ENCODE measurements at regions not wholly inside any gene's neighbourhood (a gene's known extent, or its start where the extent isn't known, plus 50 kb on each side); places are given as distances from the start of the nearest gene placed in this dataset.

- DNase-seq, result no peak
- no peaks in the 10 kb centered on the region for H3K9me3 ChIP-seq
- H3K27me3 ChIP-seq (replicated peaks; ENCODE audit: control insufficient read depth, insufficient read depth, low read length), result no peaks in the 10 kb centered on the region
- no TSS peak for BruUV-seq (replicated peaks)
- no peaks in the 10 kb centered on the region for H3K4me1 Mint-ChIP-seq (ENCODE audit: low read depth, unreplicated experiment)
- H3K27ac Mint-ChIP-seq (ENCODE audit: unreplicated experiment), result no peak overlapping the region
- POLR2A ChIA-PET, result no interaction called here
- no peaks in the 10 kb centered on the region for H3K36me3 Mint-ChIP-seq (ENCODE audit: insufficient read depth, unreplicated experiment)
- CTCF ChIA-PET, result no interaction called here
- no peaks in the 10 kb centered on the region for H3K9me3 Mint-ChIP-seq (ENCODE audit: unreplicated experiment)
- H3K4me1 ChIP-seq, result 0 out of 2 replicates have a peak, but pooled peaks cover 8% of the 10 kb centered on the region
- TF ChIP-seq CTCF (IDR thresholded peaks at IDR 0.05; ENCODE audit: insufficient read depth in 1 of 2, low read depth in 1 of 2, low read length in 1 of 2, severe bottlenecking in 1 of 2, unreplicated experiment in 1 of 2), result no peak
- H3K27me3 Mint-ChIP-seq (ENCODE audit: insufficient read depth, unreplicated experiment), result no peaks in the 10 kb centered on the region
- H3K36me3 ChIP-seq (ENCODE audit: control insufficient read depth, insufficient read depth, low read length), result no peaks in the 10 kb centered on the region
- no peak overlapping the region for H3K4me3 ChIP-seq (ENCODE audit: low read depth, low read length)
- intact Hi-C loops (cut with micrococcal nuclease; ENCODE audit: unreplicated experiment), result no loop called here
- no peak overlapping the region for H3K4me3 Mint-ChIP-seq (ENCODE audit: unreplicated experiment)
Measured at GRCh38 chr4:100894339-100894870, 376.6 kb upstream of the EMCN start.

GRCh38 chr4:100891808-100892207 lies 374.0 kb upstream of the EMCN start:
- no TSS peak for BruUV-seq (replicated peaks)

GRCh38 chr4:100889898-100890297 lies 372.1 kb upstream of the EMCN start:
- ChIA-PET POLR2A (no interaction called here), CTCF (no interaction called here)
- intact Hi-C loops (cut with micrococcal nuclease; ENCODE audit: unreplicated experiment), result no loop called here
- H3K27ac Mint-ChIP-seq (ENCODE audit: unreplicated experiment), result no peak overlapping the region
- BruUV-seq (replicated peaks), result no TSS peak
- no peaks in the 10 kb centered on the region for H3K27me3 Mint-ChIP-seq (ENCODE audit: insufficient read depth, unreplicated experiment)
- no peaks in the 10 kb centered on the region for H3K4me1 Mint-ChIP-seq (ENCODE audit: low read depth, unreplicated experiment)
- H3K4me3 Mint-ChIP-seq (ENCODE audit: unreplicated experiment), result no peak overlapping the region
- no peaks in the 10 kb centered on the region for H3K36me3 Mint-ChIP-seq (ENCODE audit: insufficient read depth, unreplicated experiment)
- no peak for TF ChIP-seq CTCF (IDR thresholded peaks at IDR 0.05; ENCODE audit: insufficient read depth in 1 of 2, low read depth in 1 of 2, low read length in 1 of 2, severe bottlenecking in 1 of 2, unreplicated experiment in 1 of 2)
- Histone ChIP-seq H3K4me1 (no peaks in the 10 kb centered on the region), H3K36me3 (ENCODE audit: control insufficient read depth, insufficient read depth, low read length) (no peaks in the 10 kb centered on the region), H3K4me3 (ENCODE audit: low read depth, low read length) (no peak overlapping the region), H3K27me3 (replicated peaks; ENCODE audit: control insufficient read depth, insufficient read depth, low read length) (no peaks in the 10 kb centered on the region), H3K9me3 (no peaks in the 10 kb centered on the region)
- H3K9me3 Mint-ChIP-seq (ENCODE audit: unreplicated experiment), result peaks cover 24% of the 10 kb centered on the region
- no peak for DNase-seq

More at GRCh38 chr4:100891808-100892207, 374.0 kb upstream of the EMCN start:
- Mint-ChIP-seq H3K9me3 (ENCODE audit: unreplicated experiment) (peaks cover 8% of the 10 kb centered on the region), H3K36me3 (ENCODE audit: insufficient read depth, unreplicated experiment) (no peaks in the 10 kb centered on the region), H3K4me1 (ENCODE audit: low read depth, unreplicated experiment) (no peaks in the 10 kb centered on the region), H3K27ac (ENCODE audit: unreplicated experiment) (no peak overlapping the region), H3K4me3 (ENCODE audit: unreplicated experiment) (no peak overlapping the region), H3K27me3 (ENCODE audit: insufficient read depth, unreplicated experiment) (no peaks in the 10 kb centered on the region)
- TF ChIP-seq CTCF (IDR thresholded peaks at IDR 0.05; ENCODE audit: insufficient read depth in 1 of 2, low read depth in 1 of 2, low read length in 1 of 2, severe bottlenecking in 1 of 2, unreplicated experiment in 1 of 2), result no peak
- intact Hi-C loops (cut with micrococcal nuclease; ENCODE audit: unreplicated experiment), result no loop called here
- POLR2A ChIA-PET, result no interaction called here
- no peak for DNase-seq
- H3K36me3 ChIP-seq (ENCODE audit: control insufficient read depth, insufficient read depth, low read length), result no peaks in the 10 kb centered on the region
- H3K4me1 ChIP-seq, result no peaks in the 10 kb centered on the region
- no peak overlapping the region for H3K4me3 ChIP-seq (ENCODE audit: low read depth, low read length)
- no peaks in the 10 kb centered on the region for H3K27me3 ChIP-seq (replicated peaks; ENCODE audit: control insufficient read depth, insufficient read depth, low read length)
- CTCF ChIA-PET, result no interaction called here
- no peaks in the 10 kb centered on the region for H3K9me3 ChIP-seq

All from Caco-2 (cell line).